HFF-Myc (cell line): ENCODE measurements at regions not wholly inside any gene's neighbourhood (a gene's known extent, or its start where the extent isn't known, plus 50 kb on each side); places are given as distances from the start of the nearest gene placed in this dataset.

Experiments used
- DNase-seq: peaks from one replicate; pipeline ENCODE4 v3.0.0-alpha.2; 2011; ENCODE audit warnings: low read depth; ENCODE audit errors: extremely low read depth
- H3K4me3 ChIP-seq: replicated peaks from 2 replicates; pipeline ENCODE4 v1.5.1; 2011; ENCODE audit warnings: low read depth, mild to moderate bottlenecking, control low read depth, low read length
- TF ChIP-seq, protein P1 (sequence below): IDR thresholded peaks from 2 replicates; pipeline ENCODE4 v1.5.1; 2012; ENCODE audit warnings: mild to moderate bottlenecking, low read depth, low read length, control low read depth; ENCODE audit errors: missing control alignments

DNA sequence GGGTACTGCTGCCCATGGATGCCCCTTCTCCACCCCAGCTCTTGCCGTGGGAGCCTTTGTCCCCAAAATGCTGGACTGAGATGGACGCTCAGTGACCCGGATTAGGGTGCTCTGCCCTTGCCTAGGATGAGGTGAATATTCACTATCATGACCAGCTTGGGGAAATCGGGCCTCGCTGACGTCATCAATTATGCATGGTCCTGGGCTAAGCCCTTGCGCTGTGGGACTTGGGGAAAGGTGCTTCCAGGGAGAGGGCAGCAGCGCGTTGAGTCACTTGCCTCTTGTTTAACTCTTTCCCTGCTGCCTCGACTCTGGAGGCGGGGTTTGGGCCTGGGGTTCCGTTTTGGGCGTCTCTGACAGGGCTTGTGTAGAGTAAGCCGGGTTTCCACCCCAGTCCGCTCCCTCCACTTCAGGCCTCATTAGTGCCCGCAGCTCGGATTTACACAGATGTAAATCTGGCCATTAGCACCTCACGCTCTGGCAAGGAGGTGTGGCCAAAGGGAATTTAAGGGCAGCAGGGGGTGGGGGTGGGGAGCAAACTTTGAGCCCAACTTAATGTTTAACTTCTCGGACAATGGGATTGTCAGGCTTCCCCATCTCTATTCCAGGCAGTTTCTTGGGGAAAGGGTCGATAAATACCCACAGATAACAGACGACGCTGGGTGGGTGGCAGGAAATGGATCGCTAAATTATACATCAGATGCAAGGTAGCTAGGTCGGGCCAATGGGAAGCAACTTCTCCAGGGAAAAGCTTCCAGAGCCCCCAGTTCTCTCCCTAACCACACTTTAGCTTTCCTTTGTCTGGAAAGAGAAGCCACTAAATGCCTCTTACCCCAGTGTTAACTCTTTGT, 51.3 kb upstream of the TCF7L2 start:
- TF ChIP-seq, protein P1, sequence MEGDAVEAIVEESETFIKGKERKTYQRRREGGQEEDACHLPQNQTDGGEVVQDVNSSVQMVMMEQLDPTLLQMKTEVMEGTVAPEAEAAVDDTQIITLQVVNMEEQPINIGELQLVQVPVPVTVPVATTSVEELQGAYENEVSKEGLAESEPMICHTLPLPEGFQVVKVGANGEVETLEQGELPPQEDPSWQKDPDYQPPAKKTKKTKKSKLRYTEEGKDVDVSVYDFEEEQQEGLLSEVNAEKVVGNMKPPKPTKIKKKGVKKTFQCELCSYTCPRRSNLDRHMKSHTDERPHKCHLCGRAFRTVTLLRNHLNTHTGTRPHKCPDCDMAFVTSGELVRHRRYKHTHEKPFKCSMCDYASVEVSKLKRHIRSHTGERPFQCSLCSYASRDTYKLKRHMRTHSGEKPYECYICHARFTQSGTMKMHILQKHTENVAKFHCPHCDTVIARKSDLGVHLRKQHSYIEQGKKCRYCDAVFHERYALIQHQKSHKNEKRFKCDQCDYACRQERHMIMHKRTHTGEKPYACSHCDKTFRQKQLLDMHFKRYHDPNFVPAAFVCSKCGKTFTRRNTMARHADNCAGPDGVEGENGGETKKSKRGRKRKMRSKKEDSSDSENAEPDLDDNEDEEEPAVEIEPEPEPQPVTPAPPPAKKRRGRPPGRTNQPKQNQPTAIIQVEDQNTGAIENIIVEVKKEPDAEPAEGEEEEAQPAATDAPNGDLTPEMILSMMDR = no peak
- H3K4me3 ChIP-seq = no peak overlapping the region
- DNase-seq = no peak

GRCh38 chr10:112899391-112900065, 50.5 kb upstream of the TCF7L2 start:
- no peak overlapping the region for H3K4me3 ChIP-seq
- no peak for DNase-seq
- TF ChIP-seq, protein P1 = no peak
